Left ventricle myocardium inferior (tissue), 1 donor: ENCODE measurements at regions not wholly inside any gene's neighbourhood (a gene's known extent, or its start where the extent isn't known, plus 50 kb on each side); places are given as distances from the start of the nearest gene placed in this dataset.

Experiments used
- DNase-seq: peaks from one replicate; pipeline ENCODE4 v3.0.0-alpha.2; 2020
- H3K27ac ChIP-seq: fragments of 200-600 bp; replicated peaks from 2 replicates; pipeline ENCODE4 v1.8.0; 2021
- H3K27me3 ChIP-seq: fragments of 200-600 bp; 2 replicates; pipeline ENCODE4 v1.8.0; 2021; ENCODE audit warnings: low read depth
- H3K36me3 ChIP-seq: fragments of 200-600 bp; 2 replicates; pipeline ENCODE4 v1.8.0; 2021
- H3K4me1 ChIP-seq: fragments of 200-600 bp; 2 replicates; pipeline ENCODE4 v1.8.0; 2021
- H3K4me3 ChIP-seq: fragments of 200-600 bp; 2 replicates; pipeline ENCODE4 v1.8.0; 2021; ENCODE audit warnings: mild to moderate bottlenecking, moderate library complexity
- H3K9me3 ChIP-seq: fragments of 200-600 bp; replicated peaks from 2 replicates; pipeline ENCODE4 v1.8.0; 2021
- intact Hi-C: fragments of 100-400 bp; cut with micrococcal nuclease; formaldehyde crosslinking; loops from one replicate; pipeline ENCODE4 v1.11.0; 2022
- TF ChIP-seq, protein P1 (sequence below): fragments of 200-600 bp; IDR thresholded peaks from 2 replicates; pipeline ENCODE4 v1.8.0; 2021; ENCODE audit warnings: antibody characterized with exemption, mild to moderate bottlenecking, borderline replicate concordance
- donor health status: DM: no; HTN: yes; CAD: no; lungs with severe emphysema.

DNA sequence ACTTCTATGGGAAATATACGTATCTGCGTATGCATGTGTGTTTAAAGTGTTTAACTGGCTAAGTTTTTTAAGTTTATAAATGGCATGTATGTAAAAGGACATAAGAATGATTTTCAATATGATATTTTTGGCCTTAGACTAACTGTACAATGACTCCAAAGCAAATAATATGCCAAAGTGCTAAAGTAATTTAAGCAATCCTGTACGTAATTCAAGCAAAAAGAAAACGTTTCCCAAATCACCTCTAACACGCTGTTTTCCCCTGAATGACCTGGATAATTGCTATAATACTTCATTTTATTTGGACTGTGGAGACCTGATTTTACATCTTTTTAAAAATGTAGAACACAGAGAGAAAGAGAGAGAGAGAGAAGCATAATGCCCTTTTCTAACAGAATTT lies 183.0 kb upstream of the HAND2 start:
- TF ChIP-seq, protein P1, sequence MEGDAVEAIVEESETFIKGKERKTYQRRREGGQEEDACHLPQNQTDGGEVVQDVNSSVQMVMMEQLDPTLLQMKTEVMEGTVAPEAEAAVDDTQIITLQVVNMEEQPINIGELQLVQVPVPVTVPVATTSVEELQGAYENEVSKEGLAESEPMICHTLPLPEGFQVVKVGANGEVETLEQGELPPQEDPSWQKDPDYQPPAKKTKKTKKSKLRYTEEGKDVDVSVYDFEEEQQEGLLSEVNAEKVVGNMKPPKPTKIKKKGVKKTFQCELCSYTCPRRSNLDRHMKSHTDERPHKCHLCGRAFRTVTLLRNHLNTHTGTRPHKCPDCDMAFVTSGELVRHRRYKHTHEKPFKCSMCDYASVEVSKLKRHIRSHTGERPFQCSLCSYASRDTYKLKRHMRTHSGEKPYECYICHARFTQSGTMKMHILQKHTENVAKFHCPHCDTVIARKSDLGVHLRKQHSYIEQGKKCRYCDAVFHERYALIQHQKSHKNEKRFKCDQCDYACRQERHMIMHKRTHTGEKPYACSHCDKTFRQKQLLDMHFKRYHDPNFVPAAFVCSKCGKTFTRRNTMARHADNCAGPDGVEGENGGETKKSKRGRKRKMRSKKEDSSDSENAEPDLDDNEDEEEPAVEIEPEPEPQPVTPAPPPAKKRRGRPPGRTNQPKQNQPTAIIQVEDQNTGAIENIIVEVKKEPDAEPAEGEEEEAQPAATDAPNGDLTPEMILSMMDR: no peak
- H3K27ac ChIP-seq: no peak overlapping the region
- no peak overlapping the region for H3K4me3 ChIP-seq
- H3K27me3 ChIP-seq: no peaks in the 10 kb centered on the region
- DNase-seq: no peak
- peaks cover 5% of the 10 kb centered on the region for H3K4me1 ChIP-seq
- intact Hi-C loops: no loop called here
- H3K36me3 ChIP-seq: no peaks in the 10 kb centered on the region
- H3K9me3 ChIP-seq: peaks cover 11% of the 10 kb centered on the region

DNA sequence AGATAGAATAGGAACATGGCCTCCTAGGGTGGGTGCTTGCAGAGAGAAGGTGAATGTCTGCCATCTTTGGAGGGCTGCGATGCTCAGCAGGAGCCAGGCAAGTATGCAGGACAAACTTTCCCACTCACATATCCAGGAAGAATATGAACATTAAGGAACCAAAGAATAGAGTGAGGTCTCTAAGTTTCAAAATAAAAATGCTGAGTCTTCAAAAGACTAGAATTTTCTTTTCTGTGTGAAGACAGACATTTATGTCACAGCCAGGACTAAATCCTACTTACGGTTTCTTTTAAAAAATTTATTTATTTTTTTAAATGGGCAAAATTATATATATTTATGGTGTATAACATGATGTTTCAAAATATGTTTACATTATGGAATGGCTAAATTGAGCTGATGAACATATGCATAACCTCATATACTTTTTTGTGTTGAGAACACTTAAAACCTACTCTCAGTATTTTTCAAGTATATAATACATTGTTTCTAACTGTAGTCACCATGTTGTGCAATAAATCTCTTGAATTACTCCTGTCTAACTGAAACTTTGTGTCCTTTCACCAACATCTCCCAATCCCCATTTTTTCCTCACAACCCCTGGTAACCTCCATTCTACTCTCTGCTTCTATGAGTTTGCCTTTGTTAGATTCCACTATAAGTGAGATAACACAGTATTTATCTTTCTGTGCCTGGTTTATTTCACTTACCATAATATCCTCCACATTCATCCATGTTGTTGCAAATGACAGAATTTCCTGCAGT lies 177.8 kb upstream of the HAND2 start:
- H3K9me3 ChIP-seq: no peaks in the 10 kb centered on the region
- no peaks in the 10 kb centered on the region for H3K27me3 ChIP-seq
- intact Hi-C loops: no loop called here
- no peaks in the 10 kb centered on the region for H3K4me1 ChIP-seq
- no peaks in the 10 kb centered on the region for H3K36me3 ChIP-seq
- no peak overlapping the region for H3K4me3 ChIP-seq
- H3K27ac ChIP-seq: no peak overlapping the region
- DNase-seq: no peak
- TF ChIP-seq, protein P1: no peak

DNA sequence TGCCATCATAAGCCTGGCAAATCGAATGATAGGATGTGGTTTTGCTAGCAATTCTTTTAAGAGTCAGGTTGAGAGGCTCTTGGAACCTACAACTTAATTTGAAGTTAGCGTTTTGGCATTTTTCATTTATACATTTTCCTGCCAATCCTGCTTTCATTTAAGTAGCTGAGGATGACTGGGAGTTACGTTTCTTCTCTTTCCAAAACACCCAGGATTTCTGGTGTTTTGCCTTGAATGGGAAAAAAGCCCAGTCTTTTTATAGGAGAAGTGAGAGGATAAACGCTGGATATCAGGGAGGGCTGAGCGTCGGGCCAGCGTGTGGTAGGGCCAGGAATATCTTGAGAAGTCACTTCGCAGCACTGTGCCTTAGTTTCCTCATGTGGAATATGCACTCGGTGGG lies 174.2 kb upstream of the HAND2 start:
- TF ChIP-seq, protein P1: no peak
- no peak for DNase-seq
- H3K4me1 ChIP-seq: peaks cover 14% of the 10 kb centered on the region
- no peaks in the 10 kb centered on the region for H3K36me3 ChIP-seq
- no peak overlapping the region for H3K4me3 ChIP-seq
- no peaks in the 10 kb centered on the region for H3K27me3 ChIP-seq
- no peaks in the 10 kb centered on the region for H3K9me3 ChIP-seq
- no peak overlapping the region for H3K27ac ChIP-seq
- intact Hi-C loops: no loop called here

DNA sequence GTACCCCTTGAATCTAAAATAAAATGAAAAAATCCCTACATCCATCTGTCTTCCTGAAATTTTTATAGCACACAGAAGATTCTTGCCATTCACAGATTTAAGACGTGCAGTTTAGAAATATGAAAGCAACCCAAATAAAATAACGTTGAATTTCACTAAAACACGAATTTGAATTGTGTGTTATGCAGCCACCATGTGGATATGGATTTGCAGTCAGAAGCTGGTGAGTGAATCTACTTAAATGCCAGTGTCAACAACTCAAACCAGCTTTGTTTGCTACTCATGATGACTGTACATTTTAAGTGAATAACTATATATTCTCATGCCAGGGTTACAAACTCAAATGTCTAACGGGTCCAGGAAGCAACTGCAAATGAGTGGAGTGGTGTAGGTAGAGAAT lies 173.0 kb upstream of the HAND2 start:
- TF ChIP-seq, protein P1: no peak
- H3K9me3 ChIP-seq: no peaks in the 10 kb centered on the region
- peaks cover 16% of the 10 kb centered on the region for H3K4me1 ChIP-seq
- intact Hi-C loops: no loop called here
- no peaks in the 10 kb centered on the region for H3K36me3 ChIP-seq
- H3K27ac ChIP-seq: no peak overlapping the region
- no peak overlapping the region for H3K4me3 ChIP-seq
- no peaks in the 10 kb centered on the region for H3K27me3 ChIP-seq
- DNase-seq: no peak

DNA sequence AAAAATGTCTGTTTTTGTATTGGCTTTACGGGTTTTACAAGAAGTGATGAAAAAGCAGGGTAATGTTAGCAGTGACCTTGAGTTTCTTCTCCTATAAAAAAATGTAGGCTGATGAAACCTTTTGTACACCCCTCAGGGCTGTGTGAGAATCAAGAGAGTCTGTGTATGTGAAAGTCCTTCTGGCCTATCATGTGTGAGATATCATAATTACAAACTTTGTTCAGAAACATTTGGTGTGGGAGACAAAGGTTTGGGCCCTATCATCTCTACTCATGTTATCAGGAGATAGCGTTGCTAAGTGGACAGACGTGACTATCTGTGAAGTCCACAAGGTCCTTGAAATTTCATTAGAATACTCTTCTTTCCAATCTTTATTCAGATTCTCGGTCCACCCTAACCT lies 170.6 kb upstream of the HAND2 start:
- TF ChIP-seq, protein P1: no peak
- H3K27ac ChIP-seq: peak overlapping the region; percentile 19
- H3K36me3 ChIP-seq: no peaks in the 10 kb centered on the region
- no peaks in the 10 kb centered on the region for H3K27me3 ChIP-seq
- intact Hi-C loops: no loop called here
- H3K9me3 ChIP-seq: no peaks in the 10 kb centered on the region
- H3K4me3 ChIP-seq: no peak overlapping the region
- peaks cover 25% of the 10 kb centered on the region for H3K4me1 ChIP-seq
- no peak for DNase-seq
